VCaP (cell line): ENCODE measurements at regions not wholly inside any gene's neighbourhood (a gene's known extent, or its start where the extent isn't known, plus 50 kb on each side); places are given as distances from the start of the nearest gene placed in this dataset.

ENCODE experiments used
- H3K27ac ChIP-seq: fragments of 450-650 bp; 2 replicates; pipeline ENCODE4 v1.5.1; 2017
- CTCF ChIP-seq: fragments of 450-650 bp; conservative IDR thresholded peaks from 2 replicates; pipeline ENCODE4 v1.5.1; 2017; ENCODE audit warnings: mild to moderate bottlenecking, moderate library complexity

GRCh38 chr1:38580594-38580993, 279.0 kb downstream of the RRAGC start:
- no peak for TF ChIP-seq CTCF

DNA sequence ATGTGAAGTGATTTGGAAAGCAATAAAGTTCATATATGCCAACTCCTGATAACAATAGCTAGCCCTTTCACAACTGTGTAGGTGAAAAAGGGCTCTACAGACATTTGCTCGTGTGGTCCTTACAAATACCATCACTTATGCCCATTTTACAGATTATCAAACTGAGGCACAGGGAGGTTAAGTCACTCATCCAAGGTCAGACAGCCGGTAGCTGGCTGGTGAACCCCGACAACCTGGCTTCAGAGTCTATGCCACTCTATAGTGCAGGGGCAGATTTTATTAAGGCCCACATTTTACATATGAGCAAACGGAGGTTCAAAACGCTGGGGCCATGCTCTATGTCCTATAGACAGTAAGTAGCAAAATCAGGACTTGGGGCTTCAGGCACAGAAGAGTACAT, 280.5 kb downstream of the RRAGC start:
- no peak for TF ChIP-seq CTCF

More at GRCh38 chr1:38580594-38580993, 279.0 kb downstream of the RRAGC start:
- no peak overlapping the region for H3K27ac ChIP-seq

GRCh38 chr1:38578271-38578951, 281.2 kb downstream of the RRAGC start:
- TF ChIP-seq CTCF = no peak

More for the DNA sequence above, 280.5 kb downstream of the RRAGC start:
- H3K27ac ChIP-seq = no peak overlapping the region

GRCh38 chr1:38577937-38578270, 281.7 kb downstream of the RRAGC start:
- no peak for TF ChIP-seq CTCF
- no peak overlapping the region for H3K27ac ChIP-seq

More at GRCh38 chr1:38578271-38578951, 281.2 kb downstream of the RRAGC start:
- no peak overlapping the region for H3K27ac ChIP-seq

DNA sequence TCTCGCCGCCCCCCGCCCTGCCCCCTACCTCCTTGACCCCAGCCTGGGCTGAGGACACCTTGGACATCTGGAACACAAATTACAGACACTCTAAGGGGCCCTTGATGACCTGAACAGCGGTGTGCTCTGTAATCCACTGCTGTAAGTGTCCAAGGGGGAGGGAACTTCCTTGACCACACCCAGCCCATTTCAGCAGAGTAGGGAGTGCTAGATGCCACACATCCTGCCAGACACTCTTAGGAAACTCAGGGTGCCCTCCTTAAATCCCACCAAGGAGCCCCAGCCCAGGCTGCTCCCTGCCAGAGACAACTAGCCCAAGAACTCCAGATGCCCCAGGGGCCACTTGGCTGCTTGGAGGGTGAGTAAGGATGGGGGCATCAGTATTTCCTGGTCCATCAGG, 282.2 kb downstream of the RRAGC start:
- TF ChIP-seq CTCF = no peak
- H3K27ac ChIP-seq = no peak overlapping the region

- no peak for TF ChIP-seq CTCF
- no peak overlapping the region for H3K27ac ChIP-seq
Observed at GRCh38 chr1:38576241-38576640, 283.3 kb downstream of the RRAGC start.

DNA sequence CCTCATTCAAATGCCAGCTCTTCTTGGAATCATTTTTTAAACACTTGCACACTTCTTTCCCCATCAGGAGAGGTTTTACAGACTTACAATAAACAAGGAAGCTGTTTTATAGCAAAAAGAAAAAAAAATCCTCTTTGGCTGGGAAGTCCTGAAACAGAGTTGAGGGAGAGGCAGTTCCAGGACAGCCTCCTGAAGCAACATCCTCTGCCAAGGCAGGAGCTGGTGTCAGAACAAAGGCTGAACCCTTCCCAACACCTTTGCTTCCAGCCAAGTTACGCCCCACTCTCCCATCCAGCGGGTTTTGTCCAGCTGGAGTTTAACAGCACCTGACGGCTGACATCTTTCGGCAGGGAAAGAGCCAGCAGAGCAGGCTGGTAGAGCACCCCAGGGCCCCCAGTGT, 287.8 kb downstream of the RRAGC start:
- peak overlapping the region; percentile 65 for H3K27ac ChIP-seq
- peak; percentile 24; the same call in 1 of the 2 replicates for TF ChIP-seq CTCF
